ENCODE measurements at regions not wholly inside any gene's neighbourhood (a gene's known extent, or its start where the extent isn't known, plus 50 kb on each side); places are given as distances from the start of the nearest gene placed in this dataset.

GRCh38 chr15:46326173-46326572, 691.3 kb downstream of the SQOR start:
- Histone ChIP-seq H4K8ac (replicated peaks; ENCODE audit: insufficient read length, low read depth, low read length) (no peak overlapping the region), H2BK15ac (ENCODE audit: low read depth, low read length) (no peak overlapping the region), H3K79me1 (ENCODE audit: insufficient read depth, low read depth, low read length, poor library complexity, severe bottlenecking) (no peaks in the 10 kb centered on the region), H3K23me2 (ENCODE audit: insufficient read length, low read depth, low read length, poor library complexity, severe bottlenecking) (no peaks in the 10 kb centered on the region), H2AK5ac (ENCODE audit: insufficient read length, low read length) (no peak overlapping the region), H3K27me3 (ENCODE audit: insufficient read depth, low read length) (no peaks in the 10 kb centered on the region), H2BK12ac (ENCODE audit: insufficient read length, low read depth, low read length) (no peak overlapping the region), H3K9ac (ENCODE audit: extremely low read depth, insufficient read length, low read length) (no peak overlapping the region), H3K4ac (ENCODE audit: low read depth, low read length) (no peak overlapping the region), H3K9me3 (ENCODE audit: control insufficient read depth, low read depth, low read length) (no peaks in the 10 kb centered on the region), H2BK120ac (ENCODE audit: low read depth, low read length, poor library complexity, severe bottlenecking) (no peak overlapping the region), H4K5ac (ENCODE audit: insufficient read length, low read depth, low read length) (no peak overlapping the region), H4K20me1 (ENCODE audit: control insufficient read depth, insufficient read depth, insufficient read length) (no peaks in the 10 kb centered on the region), H3K4me2 (ENCODE audit: insufficient read depth, insufficient read length, low read length) (no peak overlapping the region), H3T11ph (ENCODE audit: low read length) (no peak overlapping the region), H2BK5ac (ENCODE audit: insufficient read length, low read length) (no peak overlapping the region), H3K56ac (ENCODE audit: insufficient read length, low read depth, low read length) (no peak overlapping the region), H2BK20ac (ENCODE audit: low read depth, low read length, poor library complexity, severe bottlenecking) (no peak overlapping the region), H3K23ac (ENCODE audit: insufficient read length, low read depth, low read length) (no peak overlapping the region), H4K91ac (ENCODE audit: insufficient read length, low read depth, low read length) (no peak overlapping the region), H3K18ac (ENCODE audit: insufficient read length, low read depth, low read length) (no peak overlapping the region), H2AFZ (ENCODE audit: low read length) (no peak overlapping the region), H3K4me1 (ENCODE audit: insufficient read depth, low read length) (no peaks in the 10 kb centered on the region), H3K79me2 (ENCODE audit: insufficient read depth, low read length) (no peaks in the 10 kb centered on the region), H3K27ac (ENCODE audit: insufficient read length, low read depth, low read length) (no peak overlapping the region), H3K14ac (ENCODE audit: insufficient read depth, low read length) (no peak overlapping the region)
- H3K36me3 Mint-ChIP-seq (ENCODE audit: insufficient read depth in 1 of 3, low read depth in 3 of 3): no peaks in the 10 kb centered on the region
- H3K27me3 Mint-ChIP-seq (ENCODE audit: low read depth): no peaks in the 10 kb centered on the region
- DNase-seq: no peak
- H3K27ac Mint-ChIP-seq: no peak overlapping the region
- peaks cover 12 to 15% of the 10 kb centered on the region in 2 experiments for H3K4me1 Mint-ChIP-seq
- no peak for TF ChIP-seq CTCF (conservative IDR thresholded peaks at IDR 0.05)
- no peaks in the 10 kb centered on the region for H3K9me3 Mint-ChIP-seq
- no peak overlapping the region for H3K4me3 Mint-ChIP-seq

Measured in H9 (cell line).